NCI-H2227 (cell line): ENCODE measurements at regions not wholly inside any gene's neighbourhood (a gene's known extent, or its start where the extent isn't known, plus 50 kb on each side); places are given as distances from the start of the nearest gene placed in this dataset.

Experiments
- DNase-seq: peaks from one replicate; lab custom pipeline; 2025; ENCODE audit not compliant: unreplicated experiment; lab: John Stamatoyannopoulos, UW

- DNase-seq: no peak
Measured at GRCh38 chr5:116695681-116696080, 121.1 kb upstream of the SEMA6A start.

GRCh38 chr5:116686438-116686837 is 111.8 kb upstream of the SEMA6A start:
- DNase-seq: no peak

GRCh38 chr5:116685931-116686330 is 111.3 kb upstream of the SEMA6A start:
- DNase-seq: no peak

- no peak for DNase-seq
Measured at GRCh38 chr5:116685069-116685468, 110.4 kb upstream of the SEMA6A start.

- no peak for DNase-seq
Measured at GRCh38 chr5:116681334-116682013, 106.9 kb upstream of the SEMA6A start.

- no peak for DNase-seq
Measured at GRCh38 chr5:116675626-116675910, 100.9 kb upstream of the SEMA6A start.

- DNase-seq: no peak
Measured at GRCh38 chr5:116674881-116675625, 100.4 kb upstream of the SEMA6A start.

GRCh38 chr5:116673453-116673852 is 98.8 kb upstream of the SEMA6A start:
- DNase-seq: no peak

GRCh38 chr5:116672203-116672602 is 97.6 kb upstream of the SEMA6A start:
- DNase-seq: no peak

GRCh38 chr5:116671211-116671736 is 96.7 kb upstream of the SEMA6A start:
- DNase-seq: no peak

- no peak for DNase-seq
Measured at GRCh38 chr5:116669261-116670031, 94.8 kb upstream of the SEMA6A start.

GRCh38 chr5:116668390-116668789 is 93.8 kb upstream of the SEMA6A start:
- DNase-seq: no peak

- no peak for DNase-seq
Measured at GRCh38 chr5:116666901-116667300, 92.3 kb upstream of the SEMA6A start.

GRCh38 chr5:116664988-116665387 is 90.4 kb upstream of the SEMA6A start:
- no peak for DNase-seq

GRCh38 chr5:116663081-116663480 is 88.5 kb upstream of the SEMA6A start:
- no peak for DNase-seq

GRCh38 chr5:116661419-116661818 is 86.8 kb upstream of the SEMA6A start:
- DNase-seq: no peak

GRCh38 chr5:116660929-116661328 is 86.3 kb upstream of the SEMA6A start:
- no peak for DNase-seq

GRCh38 chr5:116658830-116659229 is 84.2 kb upstream of the SEMA6A start:
- DNase-seq: no peak

- DNase-seq: no peak
Measured at GRCh38 chr5:116658141-116658540, 83.5 kb upstream of the SEMA6A start.

GRCh38 chr5:116655431-116655830 is 80.8 kb upstream of the SEMA6A start:
- DNase-seq: no peak

- DNase-seq: no peak
Measured at GRCh38 chr5:116654925-116655324, 80.3 kb upstream of the SEMA6A start.

- DNase-seq: no peak
Measured at GRCh38 chr5:116652903-116653302, 78.3 kb upstream of the SEMA6A start.
